ENCODE measurements at regions not wholly inside any gene's neighbourhood (a gene's known extent, or its start where the extent isn't known, plus 50 kb on each side); places are given as distances from the start of the nearest gene placed in this dataset.

DNA sequence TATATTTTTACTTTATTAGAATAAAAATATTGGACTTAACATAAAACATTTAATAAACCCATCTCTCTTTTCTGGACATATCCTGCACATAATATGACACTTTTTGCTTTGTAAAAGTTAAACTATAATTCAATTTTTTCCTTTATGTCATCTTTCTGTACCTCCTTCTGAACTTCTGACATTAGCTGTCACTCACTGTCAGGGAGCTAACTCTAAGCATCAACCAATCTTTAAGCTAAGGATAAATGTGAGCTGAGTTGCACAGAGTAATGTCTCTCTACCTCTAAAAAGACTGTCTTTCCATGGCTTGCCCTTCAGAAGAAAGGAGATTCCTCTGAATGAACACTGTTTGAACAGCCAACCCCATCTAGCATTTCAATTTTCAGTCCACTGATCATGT is 948.6 kb upstream of the CHAC2 start:
- Histone ChIP-seq H3K27ac (ENCODE audit: insufficient read depth, low read length, poor library complexity, severe bottlenecking) (no peak overlapping the region), H3K27me3 (replicated peaks; ENCODE audit: control insufficient read depth, insufficient read depth, low read length, poor library complexity, severe bottlenecking) (no peaks in the 10 kb centered on the region), H3K36me3 (ENCODE audit: control insufficient read depth, insufficient read depth, low read length) (no peaks in the 10 kb centered on the region), H3K4me1 (ENCODE audit: control insufficient read depth, insufficient read depth, low read length, poor library complexity, severe bottlenecking) (no peaks in the 10 kb centered on the region), H3K4me3 (ENCODE audit: insufficient read depth, low read depth, low read length, poor library complexity, severe bottlenecking) (no peak overlapping the region), H3K9me3 (ENCODE audit: control insufficient read depth, low read length) (no peaks in the 10 kb centered on the region)
- no peak for DNase-seq

DNA sequence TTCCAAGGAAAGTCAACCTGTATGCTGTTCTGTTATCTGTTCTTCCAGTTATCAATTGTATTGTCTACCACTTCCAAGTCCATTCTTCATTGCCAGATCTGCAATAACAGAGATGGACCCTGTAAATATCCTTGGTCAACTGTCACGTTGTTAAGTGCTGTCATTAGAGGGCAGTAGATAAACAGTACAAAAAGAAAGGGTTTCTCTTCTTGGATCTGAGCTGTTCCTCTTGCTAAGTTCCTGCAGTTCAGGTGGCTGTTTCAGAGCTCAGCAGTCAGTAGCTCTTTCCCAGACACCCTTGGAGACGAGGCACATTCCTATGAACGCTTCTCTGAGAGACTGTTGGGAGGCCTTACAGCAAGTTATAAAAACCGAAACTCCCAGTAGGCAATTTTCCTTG is 957.1 kb upstream of the CHAC2 start:
- DNase-seq = no peak
- Histone ChIP-seq H3K9me3 (ENCODE audit: control insufficient read depth, low read length) (no peaks in the 10 kb centered on the region), H3K4me3 (ENCODE audit: insufficient read depth, low read depth, low read length, poor library complexity, severe bottlenecking) (no peak overlapping the region), H3K27ac (ENCODE audit: insufficient read depth, low read length, poor library complexity, severe bottlenecking) (no peak overlapping the region), H3K4me1 (ENCODE audit: control insufficient read depth, insufficient read depth, low read length, poor library complexity, severe bottlenecking) (no peaks in the 10 kb centered on the region), H3K36me3 (ENCODE audit: control insufficient read depth, insufficient read depth, low read length) (no peaks in the 10 kb centered on the region), H3K27me3 (replicated peaks; ENCODE audit: control insufficient read depth, insufficient read depth, low read length, poor library complexity, severe bottlenecking) (no peaks in the 10 kb centered on the region)

DNA sequence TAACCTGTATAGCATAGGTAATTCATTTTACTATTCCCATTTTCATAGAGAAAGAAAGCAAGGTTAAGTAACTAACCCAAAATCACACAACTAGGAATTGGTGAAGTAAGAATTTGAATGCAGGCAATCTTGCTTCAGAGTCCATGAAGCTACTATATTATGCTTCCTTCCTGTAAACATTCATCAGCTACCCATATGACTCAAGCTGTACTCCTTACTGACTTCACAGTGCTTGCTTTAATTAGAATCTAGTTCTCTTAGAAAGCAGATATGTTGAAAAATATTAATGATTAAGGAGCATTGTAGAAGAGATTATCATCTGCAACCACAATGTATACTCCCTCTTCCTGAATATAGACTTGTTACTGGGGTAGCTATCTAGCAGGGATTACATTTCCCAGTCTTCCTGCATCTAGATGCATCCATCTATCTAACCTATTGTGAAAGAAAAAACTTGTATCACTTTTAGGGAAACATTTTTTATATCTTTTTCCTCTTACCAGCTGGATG is 961.6 kb upstream of the CHAC2 start:
- Histone ChIP-seq H3K4me3 (ENCODE audit: insufficient read depth, low read depth, low read length, poor library complexity, severe bottlenecking) (no peak overlapping the region), H3K27ac (ENCODE audit: insufficient read depth, low read length, poor library complexity, severe bottlenecking) (no peak overlapping the region), H3K4me1 (ENCODE audit: control insufficient read depth, insufficient read depth, low read length, poor library complexity, severe bottlenecking) (no peaks in the 10 kb centered on the region), H3K36me3 (ENCODE audit: control insufficient read depth, insufficient read depth, low read length) (no peaks in the 10 kb centered on the region), H3K27me3 (replicated peaks; ENCODE audit: control insufficient read depth, insufficient read depth, low read length, poor library complexity, severe bottlenecking) (no peaks in the 10 kb centered on the region), H3K9me3 (ENCODE audit: control insufficient read depth, low read length) (no peaks in the 10 kb centered on the region)
- DNase-seq = no peak

DNA sequence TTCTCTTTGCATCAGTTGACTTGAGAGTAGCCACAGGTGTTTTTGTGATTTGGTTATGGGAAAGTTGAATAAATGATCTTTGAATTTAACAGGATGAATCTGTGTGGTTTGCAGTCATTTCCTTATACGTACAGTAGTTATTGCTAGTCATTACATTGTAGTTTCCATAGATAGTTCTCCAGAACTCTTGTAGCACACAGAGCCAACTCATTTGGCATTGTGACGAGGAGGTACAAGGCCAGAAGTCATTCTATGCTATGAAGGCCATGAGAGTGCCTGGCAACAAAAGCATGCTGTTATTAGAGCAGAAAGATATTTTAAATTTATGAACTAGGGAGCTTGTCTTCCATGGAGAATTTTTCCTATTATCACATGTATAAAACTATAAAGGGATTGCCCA is 973.0 kb upstream of the CHAC2 start:
- H3K4me3 ChIP-seq (ENCODE audit: insufficient read depth, low read depth, low read length, poor library complexity, severe bottlenecking) = no peak overlapping the region
- no peak for DNase-seq
- no peaks in the 10 kb centered on the region for H3K36me3 ChIP-seq (ENCODE audit: control insufficient read depth, insufficient read depth, low read length)
- H3K9me3 ChIP-seq (ENCODE audit: control insufficient read depth, low read length) = no peaks in the 10 kb centered on the region
- H3K27ac ChIP-seq (ENCODE audit: insufficient read depth, low read length, poor library complexity, severe bottlenecking) = no peak overlapping the region
- no peaks in the 10 kb centered on the region for H3K27me3 ChIP-seq (replicated peaks; ENCODE audit: control insufficient read depth, insufficient read depth, low read length, poor library complexity, severe bottlenecking)
- no peaks in the 10 kb centered on the region for H3K4me1 ChIP-seq (ENCODE audit: control insufficient read depth, insufficient read depth, low read length, poor library complexity, severe bottlenecking)

DNA sequence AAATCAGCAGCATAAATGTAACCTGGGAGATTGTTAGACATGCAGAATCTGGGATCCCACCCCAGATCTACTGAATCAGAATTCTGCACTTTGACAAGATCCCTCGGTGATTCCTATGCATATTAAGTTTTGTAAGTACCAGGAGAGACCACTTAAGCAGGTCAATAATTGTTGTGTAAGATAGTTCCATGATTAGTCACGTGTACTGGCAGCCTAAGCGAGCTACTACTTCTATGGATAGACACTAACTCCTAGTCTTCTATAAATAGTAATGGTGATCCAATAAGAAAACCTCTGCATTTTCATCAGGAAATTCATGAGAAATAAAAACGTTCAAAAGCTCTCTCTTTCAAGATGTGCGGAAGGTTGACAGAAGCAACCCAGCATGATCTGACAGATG is 988.2 kb upstream of the CHAC2 start:
- H3K4me3 ChIP-seq (ENCODE audit: insufficient read depth, low read depth, low read length, poor library complexity, severe bottlenecking) = no peak overlapping the region
- H3K27ac ChIP-seq (ENCODE audit: insufficient read depth, low read length, poor library complexity, severe bottlenecking) = no peak overlapping the region
- H3K9me3 ChIP-seq (ENCODE audit: control insufficient read depth, low read length) = no peaks in the 10 kb centered on the region
- H3K36me3 ChIP-seq (ENCODE audit: control insufficient read depth, insufficient read depth, low read length) = no peaks in the 10 kb centered on the region
- no peaks in the 10 kb centered on the region for H3K27me3 ChIP-seq (replicated peaks; ENCODE audit: control insufficient read depth, insufficient read depth, low read length, poor library complexity, severe bottlenecking)
- DNase-seq = no peak
- no peaks in the 10 kb centered on the region for H3K4me1 ChIP-seq (ENCODE audit: control insufficient read depth, insufficient read depth, low read length, poor library complexity, severe bottlenecking)

DNA sequence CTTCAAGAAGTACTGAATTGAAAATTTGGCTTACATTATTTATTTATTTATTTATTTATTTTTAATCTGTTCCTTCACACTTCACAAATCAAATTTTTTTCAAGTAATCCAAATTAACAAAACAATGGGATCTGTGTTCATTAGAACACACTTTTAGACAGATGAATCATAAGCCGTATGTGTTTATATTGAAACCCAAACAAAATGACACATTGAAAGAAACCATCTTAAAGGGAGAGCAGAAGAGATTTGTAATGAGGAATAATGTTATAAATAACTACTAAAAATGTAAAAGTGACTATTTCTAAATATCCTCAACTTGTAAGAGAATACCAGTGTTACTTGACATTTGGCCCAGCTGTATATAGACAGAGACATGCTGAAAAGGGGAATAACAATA is 991.0 kb upstream of the CHAC2 start:
- no peak for DNase-seq

DNA sequence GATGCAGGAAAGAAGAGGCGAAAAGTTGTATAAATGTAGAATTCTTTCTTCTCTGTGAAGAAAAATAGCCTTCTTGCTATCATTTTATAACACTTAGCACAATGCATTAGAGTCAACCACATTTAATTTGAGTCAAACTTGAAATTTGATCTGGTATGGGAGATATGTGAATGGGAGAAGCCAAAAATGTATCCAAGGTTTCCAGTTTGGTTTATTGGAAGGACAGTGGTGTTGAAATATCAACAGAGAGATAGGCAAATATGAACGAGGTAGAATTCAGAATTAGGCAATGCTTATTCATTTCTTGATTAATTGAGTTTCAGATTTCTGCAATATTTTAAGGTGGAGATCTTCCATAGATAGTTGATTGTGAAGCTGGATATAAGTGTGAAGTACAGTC is 991.9 kb upstream of the CHAC2 start:
- H3K4me1 ChIP-seq (ENCODE audit: control insufficient read depth, insufficient read depth, low read length, poor library complexity, severe bottlenecking) = no peaks in the 10 kb centered on the region
- no peak overlapping the region for H3K27ac ChIP-seq (ENCODE audit: insufficient read depth, low read length, poor library complexity, severe bottlenecking)
- H3K4me3 ChIP-seq (ENCODE audit: insufficient read depth, low read depth, low read length, poor library complexity, severe bottlenecking) = no peak overlapping the region
- H3K27me3 ChIP-seq (replicated peaks; ENCODE audit: control insufficient read depth, insufficient read depth, low read length, poor library complexity, severe bottlenecking) = no peaks in the 10 kb centered on the region
- H3K9me3 ChIP-seq (ENCODE audit: control insufficient read depth, low read length) = no peaks in the 10 kb centered on the region
- no peak for DNase-seq
- H3K36me3 ChIP-seq (ENCODE audit: control insufficient read depth, insufficient read depth, low read length) = no peaks in the 10 kb centered on the region

More for the DNA sequence above, 991.0 kb upstream of the CHAC2 start:
- Histone ChIP-seq H3K27me3 (replicated peaks; ENCODE audit: control insufficient read depth, insufficient read depth, low read length, poor library complexity, severe bottlenecking) (no peaks in the 10 kb centered on the region), H3K9me3 (ENCODE audit: control insufficient read depth, low read length) (no peaks in the 10 kb centered on the region), H3K4me1 (ENCODE audit: control insufficient read depth, insufficient read depth, low read length, poor library complexity, severe bottlenecking) (no peaks in the 10 kb centered on the region), H3K4me3 (ENCODE audit: insufficient read depth, low read depth, low read length, poor library complexity, severe bottlenecking) (no peak overlapping the region), H3K36me3 (ENCODE audit: control insufficient read depth, insufficient read depth, low read length) (no peaks in the 10 kb centered on the region), H3K27ac (ENCODE audit: insufficient read depth, low read length, poor library complexity, severe bottlenecking) (no peak overlapping the region)

DNA sequence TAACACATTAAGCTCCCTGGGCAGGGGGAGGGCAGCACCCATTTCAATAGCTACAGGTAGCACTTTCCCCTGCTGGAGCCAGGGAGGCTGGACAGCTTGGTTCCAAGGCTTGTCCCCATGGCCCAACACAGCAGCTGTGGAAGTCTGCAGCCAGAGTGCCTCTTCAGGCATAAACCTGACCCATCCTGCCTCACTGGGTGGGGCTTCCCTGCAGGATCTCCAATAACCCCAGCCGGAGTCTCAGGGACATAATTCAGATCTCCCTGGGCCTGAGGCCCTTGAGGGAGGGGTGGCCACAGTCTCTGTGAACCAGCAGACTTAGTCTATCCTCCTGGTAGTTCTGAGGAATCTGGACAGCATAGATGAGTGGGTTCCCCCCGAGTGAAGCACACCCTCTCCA is 1001.9 kb upstream of the CHAC2 start:
- Histone ChIP-seq H3K27ac (ENCODE audit: insufficient read depth, low read length, poor library complexity, severe bottlenecking) (no peak overlapping the region), H3K4me1 (ENCODE audit: control insufficient read depth, insufficient read depth, low read length, poor library complexity, severe bottlenecking) (no peaks in the 10 kb centered on the region), H3K4me3 (ENCODE audit: insufficient read depth, low read depth, low read length, poor library complexity, severe bottlenecking) (no peak overlapping the region), H3K9me3 (ENCODE audit: control insufficient read depth, low read length) (peaks cover 4% of the 10 kb centered on the region), H3K36me3 (ENCODE audit: control insufficient read depth, insufficient read depth, low read length) (no peaks in the 10 kb centered on the region), H3K27me3 (replicated peaks; ENCODE audit: control insufficient read depth, insufficient read depth, low read length, poor library complexity, severe bottlenecking) (no peaks in the 10 kb centered on the region)
- no peak for DNase-seq

DNA sequence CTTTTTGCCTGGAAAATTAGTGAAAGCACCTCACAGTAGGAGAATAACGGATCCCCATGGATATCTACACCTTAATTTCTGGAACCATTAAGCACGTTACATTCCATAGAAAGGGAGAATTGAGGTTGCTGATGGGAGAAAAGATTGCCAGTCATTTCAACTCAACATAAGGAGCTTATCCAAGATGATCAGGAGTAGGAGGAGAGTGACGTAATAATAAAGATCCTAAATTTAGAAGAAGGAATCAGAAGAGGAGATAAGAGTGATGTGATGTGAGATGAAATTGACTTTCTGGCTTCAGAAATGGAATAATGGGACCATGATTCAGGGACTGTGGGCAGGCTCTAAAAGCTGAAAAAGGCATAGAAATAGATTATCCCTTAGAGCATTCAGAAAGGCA is 1017.8 kb upstream of the CHAC2 start:
- Histone ChIP-seq H3K9me3 (ENCODE audit: control insufficient read depth, low read length) (no peaks in the 10 kb centered on the region), H3K4me1 (ENCODE audit: control insufficient read depth, insufficient read depth, low read length, poor library complexity, severe bottlenecking) (no peaks in the 10 kb centered on the region), H3K27ac (ENCODE audit: insufficient read depth, low read length, poor library complexity, severe bottlenecking) (no peak overlapping the region), H3K4me3 (ENCODE audit: insufficient read depth, low read depth, low read length, poor library complexity, severe bottlenecking) (no peak overlapping the region), H3K36me3 (ENCODE audit: control insufficient read depth, insufficient read depth, low read length) (no peaks in the 10 kb centered on the region), H3K27me3 (replicated peaks; ENCODE audit: control insufficient read depth, insufficient read depth, low read length, poor library complexity, severe bottlenecking) (no peaks in the 10 kb centered on the region)
- DNase-seq = no peak

DNA sequence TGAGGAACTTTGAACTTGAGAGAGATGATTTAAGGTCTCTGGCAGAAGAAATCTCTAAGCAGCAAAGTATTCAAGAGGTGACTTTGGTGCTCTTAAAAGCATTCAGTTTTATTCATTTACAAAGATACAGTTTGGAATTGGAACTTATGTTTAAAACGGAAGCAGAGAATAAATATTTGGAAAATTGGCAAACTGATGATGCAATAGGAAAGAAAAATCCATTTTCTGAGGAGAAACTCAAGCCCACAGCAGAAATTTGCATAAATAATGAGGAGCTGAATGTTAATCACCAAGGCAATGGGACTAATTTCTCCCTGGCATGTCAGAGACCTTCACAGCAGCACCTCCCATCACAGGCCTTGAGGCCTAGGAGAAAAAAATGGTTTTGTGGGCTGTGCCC is 1022.5 kb upstream of the CHAC2 start:
- H3K4me3 ChIP-seq (ENCODE audit: insufficient read depth, low read depth, low read length, poor library complexity, severe bottlenecking) = no peak overlapping the region
- no peaks in the 10 kb centered on the region for H3K4me1 ChIP-seq (ENCODE audit: control insufficient read depth, insufficient read depth, low read length, poor library complexity, severe bottlenecking)
- H3K9me3 ChIP-seq (ENCODE audit: control insufficient read depth, low read length) = no peaks in the 10 kb centered on the region
- H3K27me3 ChIP-seq (replicated peaks; ENCODE audit: control insufficient read depth, insufficient read depth, low read length, poor library complexity, severe bottlenecking) = no peaks in the 10 kb centered on the region
- DNase-seq = no peak
- no peaks in the 10 kb centered on the region for H3K36me3 ChIP-seq (ENCODE audit: control insufficient read depth, insufficient read depth, low read length)
- H3K27ac ChIP-seq (ENCODE audit: insufficient read depth, low read length, poor library complexity, severe bottlenecking) = no peak overlapping the region

Data from effector memory CD4-positive, alpha-beta T cell (primary cell).